Stomach (tissue), 8 donors: ENCODE measurements at regions not wholly inside any gene's neighbourhood (a gene's known extent, or its start where the extent isn't known, plus 50 kb on each side); places are given as distances from the start of the nearest gene placed in this dataset.

Experiments
- DNase-seq, 2 donors: peaks; one replicate each; pipeline versions ENCODE4 v3.0.0 to v3.0.0-alpha.2; 2013 to 2019
- H3K27ac ChIP-seq, 5 donors: fragments of 200-600 bp in 4 of 5; sonication (generic) in 4 of 5; one replicate each; pipeline ENCODE4 v1.5.1; 2013 to 2019; ENCODE audit warnings: mild to moderate bottlenecking in 1 of 5, moderate library complexity in 1 of 5
- H3K27me3 ChIP-seq, 3 donors: fragments of 200-600 bp; sonication (generic); one replicate each; pipeline ENCODE4 v1.5.1; 2017 to 2019; ENCODE audit warnings: mixed run types in 1 of 3
- H3K36me3 ChIP-seq, 4 donors: fragments of 200-600 bp; sonication (generic); 1 replicate in 3 of 4; 2 replicates in 1 of 4; pipeline ENCODE4 v1.5.1; 2016 to 2019
- H3K4me1 ChIP-seq, 4 donors: fragments of 200-600 bp; sonication (generic); one replicate each; pipeline ENCODE4 v1.5.1; 2016 to 2019
- H3K4me3 ChIP-seq, 4 donors: fragments of 200-600 bp; sonication (generic) in 3 of 4; one replicate each; pipeline ENCODE4 v1.5.1; 2016 to 2019; ENCODE audit warnings: mild to moderate bottlenecking in 1 of 4
- H3K9me3 ChIP-seq, 4 donors: fragments of 200-600 bp; sonication (generic); one replicate each; pipeline ENCODE4 v1.5.1; 2016 to 2019
- CTCF ChIP-seq, 7 experiments: fragments of 450-650 bp in 4 of 7; fragments of 200-600 bp in 3 of 7; sonication (generic) in 3 of 7; IDR thresholded peaks; one replicate each; pipeline ENCODE4 v1.5.1; 2016 to 2019; ENCODE audit warnings: antibody characterized with exemption in 7 of 7, control low read depth in 2 of 7, mild to moderate bottlenecking in 1 of 7
- EP300 ChIP-seq: sonication (generic); formaldehyde crosslinking; IDR thresholded peaks from one replicate; pipeline ENCODE4 v1.6.1; 2017; ENCODE audit warnings: antibody characterized with exemption
- POLR2A ChIP-seq, 4 donors: fragments of 450-650 bp; IDR thresholded peaks; one replicate each; pipeline ENCODE4 v1.6.1; 2016; ENCODE audit warnings: antibody characterized with exemption in 4 of 4, control low read depth in 2 of 4, mild to moderate bottlenecking in 1 of 4, moderate library complexity in 1 of 4
- POLR2AphosphoS5 ChIP-seq, 3 donors: sonication (generic); formaldehyde crosslinking; IDR thresholded peaks; one replicate each; pipeline ENCODE4 v1.6.1; 2016; ENCODE audit warnings: antibody characterized with exemption in 3 of 3
- WGBS, 5 donors: extraction: QIAGEN DNeasy Blood & Tissue Kit in 3 of 5; methylation state at CpG; one replicate each; pipeline versions ENCODE4 v1.1.5 to v1.1.7; 2013 to 2018; 5-methylcytosine and 5-hydroxymethylcytosine counted together
- intact Hi-C: fragments of 100-400 bp; cut with DNase I; formaldehyde crosslinking; loops from one replicate; pipeline ENCODE4 v1.15.1; 2023; ENCODE audit warnings: low total_unique reads
- donor health status: healthy with polysubstance abuse.
- donor health status: Bipolar disorder and iron deficiency.
- donor health status: healthy.

GRCh38 chr11:57047610-57048009, 58.9 kb downstream of the OR5AK2 start:
- H3K9me3 ChIP-seq, result peaks cover 0 to 4% (median under 1%) of the 10 kb centered on the region in 4 donors
- intact Hi-C loops, result no loop called here
- H3K4me3 ChIP-seq, result no peak overlapping the region
- TF ChIP-seq POLR2AphosphoS5 (IDR thresholded peaks at IDR 0.05), result no peak
- no peak for TF ChIP-seq EP300
- TF ChIP-seq CTCF (IDR thresholded peaks at IDR 0.05), result no peak
- TF ChIP-seq POLR2A (IDR thresholded peaks at IDR 0.05), result no peak
- H3K27me3 ChIP-seq, result no peaks in the 10 kb centered on the region
- H3K36me3 ChIP-seq, result no peaks in the 10 kb centered on the region
- DNase-seq, result no peak
- H3K4me1 ChIP-seq, result no peaks in the 10 kb centered on the region
- no peak overlapping the region for H3K27ac ChIP-seq

GRCh38 chr11:57049749-57050148, 61.0 kb downstream of the OR5AK2 start:
- Histone ChIP-seq H3K27ac (no peak overlapping the region), H3K27me3 (no peaks in the 10 kb centered on the region), H3K36me3 (no peaks in the 10 kb centered on the region), H3K9me3 (peaks cover 0 to 4% (median 2%) of the 10 kb centered on the region in 4 donors), H3K4me1 (no peaks in the 10 kb centered on the region), H3K4me3 (no peak overlapping the region)
- no peak for TF ChIP-seq CTCF (IDR thresholded peaks at IDR 0.05)
- no peak for TF ChIP-seq POLR2A (IDR thresholded peaks at IDR 0.05)
- TF ChIP-seq EP300, result no peak
- TF ChIP-seq POLR2AphosphoS5 (IDR thresholded peaks at IDR 0.05), result no peak
- intact Hi-C loops, result no loop called here
- no peak for DNase-seq
- WGBS, 5 donors, result 82 to 92% (median 88%) methylated on average over 4 of the region's 4 CpGs

GRCh38 chr11:57054817-57055216, 66.1 kb downstream of the OR5AK2 start:
- Histone ChIP-seq H3K27ac (no peak overlapping the region), H3K27me3 (no peaks in the 10 kb centered on the region), H3K36me3 (no peaks in the 10 kb centered on the region), H3K9me3 (peaks cover 0 to 4% (median 2%) of the 10 kb centered on the region in 4 donors), H3K4me1 (no peaks in the 10 kb centered on the region), H3K4me3 (no peak overlapping the region)
- no peak for DNase-seq
- intact Hi-C loops, result no loop called here
- TF ChIP-seq POLR2AphosphoS5 (IDR thresholded peaks at IDR 0.05), result no peak
- TF ChIP-seq CTCF (IDR thresholded peaks at IDR 0.05), result no peak
- TF ChIP-seq EP300, result no peak
- no peak for TF ChIP-seq POLR2A (IDR thresholded peaks at IDR 0.05)

GRCh38 chr11:57055744-57056143, 67.0 kb downstream of the OR5AK2 start:
- intact Hi-C loops, result no loop called here
- H3K27ac ChIP-seq, result no peak overlapping the region
- H3K27me3 ChIP-seq, result no peaks in the 10 kb centered on the region
- no peak overlapping the region for H3K4me3 ChIP-seq
- no peaks in the 10 kb centered on the region for H3K4me1 ChIP-seq
- no peak for TF ChIP-seq POLR2A (IDR thresholded peaks at IDR 0.05)
- TF ChIP-seq CTCF (IDR thresholded peaks at IDR 0.05), result no peak
- no peak for TF ChIP-seq EP300
- no peak for TF ChIP-seq POLR2AphosphoS5 (IDR thresholded peaks at IDR 0.05)
- H3K36me3 ChIP-seq, result no peaks in the 10 kb centered on the region
- peak in 1 of 2 donors; percentile 9 for DNase-seq
- peaks cover 0 to 4% (median 2%) of the 10 kb centered on the region in 4 donors for H3K9me3 ChIP-seq
- 92 to 99% (median 94%) methylated on average over 2 of the region's 2 CpGs for WGBS, 5 donors
